OCI-LY7 (cell line): ENCODE measurements at regions not wholly inside any gene's neighbourhood (a gene's known extent, or its start where the extent isn't known, plus 50 kb on each side); places are given as distances from the start of the nearest gene placed in this dataset.

Source experiments
- BruUV-seq: library from RNA; stranded (reverse); fragments of 400-500 nt; replicated peaks from 2 replicates; lab custom pipeline; 2021; lab: Mats Ljungman, UMichigan
- CTCF ChIA-PET: fragments of 300-600 bp; sonication (Branson Sonifier 250); formaldehyde crosslinking; loops from one replicate; lab custom pipeline; 2022; ENCODE audit warnings: antibody characterized with exemption; ENCODE audit not compliant: unreplicated experiment; lab: Charles Lee
- POLR2A ChIA-PET: fragments of 300-600 bp; sonication (Branson Sonifier 250); formaldehyde crosslinking; loops from one replicate; lab custom pipeline; 2022; ENCODE audit warnings: antibody characterized with exemption; lab: Charles Lee
- DNase-seq: peaks from one replicate; pipeline ENCODE4 v3.0.0-alpha.2; 2015; ENCODE audit warnings: low spot score
- H2AFZ ChIP-seq: fragments of 200-600 bp; sonication (generic), shearing (Covaris generic); 2 replicates; pipeline ENCODE4 v1.6.1; 2014; ENCODE audit warnings: mild to moderate bottlenecking, antibody characterized with exemption, low read length, moderate library complexity
- H3K27ac ChIP-seq: fragments of 200-600 bp; sonication (generic); 2 replicates; pipeline ENCODE4 v1.5.1; 2014; ENCODE audit warnings: mixed run types, low read depth, mild to moderate bottlenecking, moderate library complexity, low read length, inconsistent platforms; ENCODE audit not compliant: poor library complexity, severe bottlenecking
- H3K36me3 ChIP-seq: fragments of 200-600 bp; sonication (generic); 2 replicates; pipeline ENCODE4 v1.6.1; 2014; ENCODE audit warnings: mild to moderate bottlenecking, antibody characterized with exemption, low read length, moderate library complexity, mixed read lengths; ENCODE audit not compliant: insufficient read depth
- H3K4me1 ChIP-seq: fragments of 200-600 bp; sonication (generic); 2 replicates; pipeline ENCODE4 v1.5.1; 2014; ENCODE audit warnings: mild to moderate bottlenecking, low read length; ENCODE audit not compliant: insufficient read depth, poor library complexity, severe bottlenecking
- H3K4me2 ChIP-seq: fragments of 200-600 bp; sonication (generic); 2 replicates; pipeline ENCODE4 v1.6.1; 2014; ENCODE audit warnings: mild to moderate bottlenecking, low read length
- H3K4me3 ChIP-seq: fragments of 200-600 bp; sonication (generic); 2 replicates; pipeline ENCODE4 v1.5.1; 2014; ENCODE audit warnings: mild to moderate bottlenecking, low read depth, low read length; ENCODE audit not compliant: poor library complexity, severe bottlenecking
- H3K79me2 ChIP-seq: fragments of 200-600 bp; sonication (generic); 2 replicates; pipeline ENCODE4 v1.6.1; 2016; ENCODE audit warnings: low read depth, mild to moderate bottlenecking, low read length, moderate library complexity, mixed read lengths; ENCODE audit not compliant: insufficient read depth
- H3K9me2 ChIP-seq: fragments of 200-600 bp; sonication (generic); 2 replicates; pipeline ENCODE4 v1.6.1; 2016; ENCODE audit warnings: mild to moderate bottlenecking, low read length, mixed read lengths; ENCODE audit not compliant: insufficient read depth
- H3K9me3 ChIP-seq: fragments of 200-600 bp; sonication (generic); 2 replicates; pipeline ENCODE4 v1.6.1; 2014; ENCODE audit warnings: mild to moderate bottlenecking, mixed run types, low read length, mixed read lengths
- H4K20me1 ChIP-seq: fragments of 200-600 bp; sonication (generic); 2 replicates; pipeline ENCODE4 v1.6.1; 2014; ENCODE audit warnings: mild to moderate bottlenecking, antibody characterized with exemption, low read length, moderate library complexity, mixed read lengths; ENCODE audit not compliant: insufficient read depth
- EZH2phosphoT487 ChIP-seq: fragments of 200-600 bp; sonication (generic); IDR thresholded peaks from 2 replicates; pipeline ENCODE4 v1.6.1; 2018; ENCODE audit warnings: low read depth, borderline replicate concordance, mild to moderate bottlenecking, mixed run types, antibody characterized with exemption, low read length, moderate library complexity, mixed read lengths
- intact Hi-C: fragments of 100-400 bp; cut with micrococcal nuclease; formaldehyde crosslinking; loops from one replicate; pipeline ENCODE4 v1.10.0; 2022; ENCODE audit not compliant: unreplicated experiment
- TF ChIP-seq, protein P1 (sequence below): fragments of 200-600 bp; sonication (generic); conservative IDR thresholded peaks from 2 replicates; pipeline ENCODE4 v1.5.1; 2014; ENCODE audit warnings: mild to moderate bottlenecking, antibody characterized with exemption, low read length, moderate library complexity, mixed read lengths

DNA sequence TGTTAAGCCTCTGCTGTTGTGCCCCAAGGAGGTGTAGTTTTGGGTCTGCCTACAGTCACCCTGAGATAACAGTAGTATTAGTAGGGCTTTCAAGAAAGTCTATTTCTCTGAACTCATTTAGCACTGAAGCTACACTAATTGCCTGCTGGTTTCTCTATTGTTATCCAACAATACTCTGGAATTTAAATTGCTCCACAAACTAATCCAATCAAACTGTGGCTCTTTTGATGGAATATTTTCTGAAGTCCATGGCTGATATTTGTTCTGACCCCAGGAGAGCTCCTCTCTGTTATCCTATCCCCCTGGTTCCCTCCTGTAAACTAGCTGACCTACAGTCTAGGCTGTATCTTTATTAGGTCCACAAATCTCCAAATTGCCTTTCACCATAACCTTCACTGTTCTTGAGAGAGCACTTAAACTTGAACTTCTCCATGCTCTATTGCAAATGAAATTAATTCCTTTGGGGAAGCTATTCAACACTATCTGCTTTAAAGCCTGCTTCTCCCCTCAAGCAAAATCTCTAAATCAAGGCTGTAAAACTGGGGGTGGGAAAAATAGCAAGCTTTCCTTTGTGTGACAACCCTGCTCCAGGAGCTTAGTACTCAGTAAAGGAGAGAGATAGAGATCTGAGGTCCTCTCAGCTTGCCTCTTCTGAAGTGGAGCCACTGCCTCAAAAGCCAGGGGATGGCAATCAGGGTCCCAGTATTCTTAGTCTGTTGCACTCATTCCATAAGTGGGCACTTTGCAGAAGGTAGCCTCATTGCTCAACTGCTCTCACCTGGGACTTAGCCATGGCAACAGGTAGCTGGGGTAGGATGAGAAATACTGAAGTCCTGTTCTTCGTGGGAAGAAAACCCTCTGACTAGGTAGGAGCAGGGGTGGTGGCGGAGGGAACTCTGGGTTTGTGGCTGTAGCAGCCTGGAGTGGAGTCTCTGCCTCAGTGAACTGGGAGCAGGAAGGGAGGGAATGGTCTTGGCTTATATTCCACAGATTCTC is 110.9 kb downstream of the MACIR start:
- BruUV-seq, result no TSS peak
- CTCF ChIA-PET, result no interaction called here
- no peak for DNase-seq

DNA sequence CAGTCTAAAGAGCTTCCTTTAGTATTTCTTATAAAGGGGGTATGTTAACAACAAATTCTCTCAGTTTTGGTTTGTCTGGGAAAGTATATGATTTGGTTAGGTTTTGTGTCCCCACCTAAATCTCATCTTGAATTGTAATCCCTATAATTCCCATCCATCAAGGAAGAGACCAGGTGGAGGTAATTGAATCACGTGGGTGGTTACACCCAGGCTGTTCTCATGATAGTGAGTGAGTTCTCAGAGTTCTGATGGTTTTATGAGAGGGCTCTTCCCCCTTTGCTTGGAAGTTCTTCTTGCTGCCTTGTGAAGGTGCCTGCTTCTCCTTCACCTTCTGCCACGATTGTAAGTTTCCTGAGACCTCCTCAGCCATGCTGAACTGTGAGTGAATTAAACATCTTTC is 109.1 kb downstream of the MACIR start:
- Histone ChIP-seq H4K20me1 (no peaks in the 10 kb centered on the region), H2AFZ (no peak overlapping the region), H3K36me3 (no peaks in the 10 kb centered on the region), H3K27ac (no peak overlapping the region), H3K9me2 (no peaks in the 10 kb centered on the region), H3K4me2 (no peak overlapping the region), H3K4me3 (no peak overlapping the region), H3K79me2 (no peaks in the 10 kb centered on the region), H3K9me3 (no peaks in the 10 kb centered on the region), H3K4me1 (no peaks in the 10 kb centered on the region)
- no TSS peak for BruUV-seq
- CTCF ChIA-PET, result no interaction called here
- intact Hi-C loops, result no loop called here
- TF ChIP-seq EZH2phosphoT487, result no peak
- TF ChIP-seq, protein P1, sequence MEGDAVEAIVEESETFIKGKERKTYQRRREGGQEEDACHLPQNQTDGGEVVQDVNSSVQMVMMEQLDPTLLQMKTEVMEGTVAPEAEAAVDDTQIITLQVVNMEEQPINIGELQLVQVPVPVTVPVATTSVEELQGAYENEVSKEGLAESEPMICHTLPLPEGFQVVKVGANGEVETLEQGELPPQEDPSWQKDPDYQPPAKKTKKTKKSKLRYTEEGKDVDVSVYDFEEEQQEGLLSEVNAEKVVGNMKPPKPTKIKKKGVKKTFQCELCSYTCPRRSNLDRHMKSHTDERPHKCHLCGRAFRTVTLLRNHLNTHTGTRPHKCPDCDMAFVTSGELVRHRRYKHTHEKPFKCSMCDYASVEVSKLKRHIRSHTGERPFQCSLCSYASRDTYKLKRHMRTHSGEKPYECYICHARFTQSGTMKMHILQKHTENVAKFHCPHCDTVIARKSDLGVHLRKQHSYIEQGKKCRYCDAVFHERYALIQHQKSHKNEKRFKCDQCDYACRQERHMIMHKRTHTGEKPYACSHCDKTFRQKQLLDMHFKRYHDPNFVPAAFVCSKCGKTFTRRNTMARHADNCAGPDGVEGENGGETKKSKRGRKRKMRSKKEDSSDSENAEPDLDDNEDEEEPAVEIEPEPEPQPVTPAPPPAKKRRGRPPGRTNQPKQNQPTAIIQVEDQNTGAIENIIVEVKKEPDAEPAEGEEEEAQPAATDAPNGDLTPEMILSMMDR, result no peak
- POLR2A ChIA-PET, result interaction anchor here (0.6 kb wide), 1 partner anchor 10 kb away, joined by 3 read pairs; no protein-coding TSS in a partner anchor
- no peak for DNase-seq

More for the DNA sequence above, 110.9 kb downstream of the MACIR start:
- POLR2A ChIA-PET, result interaction anchor here (0.6 kb wide), 1 partner anchor 66 kb away, joined by 3 read pairs; no protein-coding TSS in a partner anchor
- H3K4me2 ChIP-seq, result no peak overlapping the region
- no peak overlapping the region for H2AFZ ChIP-seq
- H3K4me3 ChIP-seq, result no peak overlapping the region
- no peak for TF ChIP-seq EZH2phosphoT487
- TF ChIP-seq, protein P1, result no peak
- H3K36me3 ChIP-seq, result no peaks in the 10 kb centered on the region
- H4K20me1 ChIP-seq, result no peaks in the 10 kb centered on the region
- H3K79me2 ChIP-seq, result no peaks in the 10 kb centered on the region
- no peaks in the 10 kb centered on the region for H3K9me3 ChIP-seq
- H3K4me1 ChIP-seq, result no peaks in the 10 kb centered on the region
- intact Hi-C loops, result no loop called here
- no peak overlapping the region for H3K27ac ChIP-seq
- H3K9me2 ChIP-seq, result no peaks in the 10 kb centered on the region
